Breast epithelium (tissue), 3 donors: ENCODE measurements at regions not wholly inside any gene's neighbourhood (a gene's known extent, or its start where the extent isn't known, plus 50 kb on each side); places are given as distances from the start of the nearest gene placed in this dataset.

ENCODE experiments used
- CTCF ChIP-seq, 3 donors: fragments of 450-650 bp; IDR thresholded peaks; one replicate each; pipeline ENCODE4 v1.5.1; 2016 to 2017; ENCODE audit warnings: antibody characterized with exemption in 3 of 3, mild to moderate bottlenecking in 3 of 3, moderate library complexity in 3 of 3
- POLR2A ChIP-seq: fragments of 450-650 bp; IDR thresholded peaks from one replicate; pipeline ENCODE4 v1.6.1; 2016; ENCODE audit warnings: antibody characterized with exemption, mild to moderate bottlenecking, moderate library complexity
- POLR2AphosphoS5 ChIP-seq, 3 donors: sonication (generic); formaldehyde crosslinking; IDR thresholded peaks; one replicate each; pipeline ENCODE4 v1.6.1; 2017; ENCODE audit warnings: antibody characterized with exemption in 3 of 3

DNA sequence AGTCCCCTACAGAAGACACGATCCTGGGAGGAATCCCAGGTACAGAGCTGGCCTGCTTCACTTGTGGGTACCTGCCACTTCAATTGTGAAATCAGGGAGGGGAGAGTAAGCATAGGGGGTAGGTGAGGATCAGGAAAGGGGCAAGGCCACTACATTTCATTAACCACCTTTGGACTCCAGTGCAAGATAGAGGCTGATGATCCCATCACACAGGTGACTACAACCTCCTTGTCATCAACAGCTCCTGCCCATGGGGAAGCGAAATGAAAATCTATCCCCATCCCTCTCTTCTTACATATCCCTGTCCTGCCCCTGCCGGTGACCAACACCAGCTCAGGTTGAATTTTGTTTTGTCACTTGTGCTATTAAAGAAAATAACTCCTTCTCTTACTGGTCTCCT lies 64.7 kb upstream of the VPREB1 start:
- TF ChIP-seq POLR2A (no peak), CTCF (IDR thresholded peaks at IDR 0.05) (no peak), POLR2AphosphoS5 (IDR thresholded peaks at IDR 0.05) (no peak)
